ENCODE measurements at regions not wholly inside any gene's neighbourhood (a gene's known extent, or its start where the extent isn't known, plus 50 kb on each side); places are given as distances from the start of the nearest gene placed in this dataset.
A peak's percentile ranks its signal among the peaks of the same experiment; 100 is the strongest.
"Not testable (repeated sequence)": the region's sequence is repeated elsewhere in the genome, so short reads cannot be mapped to it uniquely, and the experiment has no call there.

DNA sequence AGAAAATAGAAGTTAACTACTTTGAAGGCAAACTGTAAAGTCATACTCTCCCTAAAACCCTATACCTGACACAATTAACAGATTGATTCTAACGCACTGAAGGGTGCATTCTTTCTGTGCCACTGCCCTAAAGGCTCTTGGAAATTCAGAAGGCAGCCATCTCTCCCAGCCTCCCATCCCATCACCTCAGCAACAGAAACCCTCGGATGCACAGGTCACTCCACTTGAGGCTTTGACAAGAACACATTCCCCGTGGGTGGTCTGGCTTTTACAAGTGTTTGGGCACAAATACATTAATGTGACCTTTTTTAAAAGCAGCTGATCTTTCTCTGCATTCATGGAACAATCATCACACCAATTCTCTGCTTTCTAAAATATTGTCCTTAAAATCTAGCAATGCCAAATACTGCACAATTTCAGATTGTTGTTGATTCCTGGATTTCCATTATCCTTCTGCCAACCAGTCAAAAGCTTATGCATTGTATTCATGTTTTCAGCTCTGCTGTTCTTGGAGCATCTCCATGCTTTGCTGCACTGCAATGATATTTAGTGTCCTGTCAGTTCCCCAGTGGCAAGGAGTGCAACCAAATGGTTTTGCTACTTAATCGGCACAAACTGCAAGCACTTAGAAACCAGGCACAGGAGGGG lies 175.6 kb downstream of the TMEM161B start:
- DNase-seq (ENCODE audit: low read depth, low spot score): peak; percentile 40

DNA sequence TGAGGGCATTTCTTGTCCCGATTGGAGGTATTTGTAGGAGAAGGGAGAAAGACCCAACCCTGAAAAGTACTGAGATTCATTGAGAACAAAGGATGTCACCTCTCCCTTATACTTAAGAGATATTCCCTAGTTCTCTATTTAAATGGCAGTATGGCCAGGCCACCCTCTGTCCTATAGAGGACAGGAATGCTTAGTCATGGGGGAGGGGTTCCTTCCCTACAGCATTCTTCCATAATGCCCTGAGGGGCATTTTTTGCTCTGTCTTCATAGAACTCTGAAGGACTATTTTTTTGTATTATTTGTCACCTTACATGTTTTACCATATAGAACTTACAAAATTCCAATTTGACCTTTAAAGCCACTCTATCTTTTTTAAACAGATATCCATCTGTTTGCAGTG lies 176.3 kb downstream of the TMEM161B start:
- DNase-seq (ENCODE audit: low read depth, low spot score): peak; percentile 79

DNA sequence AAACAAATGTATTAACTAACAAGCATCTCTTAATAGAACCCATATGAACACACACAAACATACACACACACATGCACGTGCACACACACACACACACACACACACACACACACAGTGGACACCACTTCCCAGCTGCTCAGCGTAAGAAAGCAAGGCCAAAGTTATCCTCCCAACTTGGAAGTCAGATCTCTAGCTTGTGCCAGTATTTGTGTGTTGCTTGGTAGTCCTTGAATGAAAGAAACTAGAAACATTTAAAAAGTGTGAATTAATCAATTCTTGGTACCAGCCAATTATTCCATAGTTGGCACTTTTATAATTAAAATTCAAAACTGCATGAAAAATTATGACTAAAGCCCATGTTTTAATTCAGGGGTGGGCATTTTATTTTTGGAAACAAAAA lies 178.1 kb downstream of the TMEM161B start:
- DNase-seq (ENCODE audit: low read depth, low spot score): no peak

DNA sequence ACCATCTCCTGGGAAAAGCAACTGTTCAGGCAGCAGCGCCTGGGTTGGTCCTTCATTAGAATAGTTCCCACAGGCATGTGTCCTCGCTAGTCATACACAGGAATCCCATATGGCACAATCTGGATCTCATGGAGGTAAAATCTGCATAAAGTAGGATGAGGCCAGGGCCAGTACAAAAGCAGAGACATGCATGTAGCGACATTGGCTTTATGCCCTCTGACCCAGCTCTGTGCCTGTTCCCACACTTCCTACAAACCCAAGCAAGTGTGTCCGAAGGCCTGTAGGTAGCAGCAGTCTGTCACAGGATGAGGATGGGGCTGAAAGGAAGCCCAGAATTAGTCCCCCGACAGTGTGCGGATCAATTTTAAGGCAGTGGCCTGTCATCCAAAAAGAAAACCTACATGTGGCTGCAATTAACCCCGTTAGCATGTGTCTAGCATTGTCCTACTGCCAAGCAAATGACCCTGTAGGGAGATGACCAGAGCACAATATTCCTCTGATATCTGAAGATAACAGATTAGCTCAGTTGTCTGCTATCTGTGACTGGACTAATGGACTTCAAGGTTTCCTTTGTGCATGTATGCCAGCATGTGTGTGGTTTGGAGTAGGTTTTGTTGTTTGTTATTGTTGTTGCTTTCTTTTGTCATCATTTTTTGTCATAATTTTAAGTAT lies 178.8 kb downstream of the TMEM161B start:
- DNase-seq (ENCODE audit: low read depth, low spot score): peak; percentile 17

DNA sequence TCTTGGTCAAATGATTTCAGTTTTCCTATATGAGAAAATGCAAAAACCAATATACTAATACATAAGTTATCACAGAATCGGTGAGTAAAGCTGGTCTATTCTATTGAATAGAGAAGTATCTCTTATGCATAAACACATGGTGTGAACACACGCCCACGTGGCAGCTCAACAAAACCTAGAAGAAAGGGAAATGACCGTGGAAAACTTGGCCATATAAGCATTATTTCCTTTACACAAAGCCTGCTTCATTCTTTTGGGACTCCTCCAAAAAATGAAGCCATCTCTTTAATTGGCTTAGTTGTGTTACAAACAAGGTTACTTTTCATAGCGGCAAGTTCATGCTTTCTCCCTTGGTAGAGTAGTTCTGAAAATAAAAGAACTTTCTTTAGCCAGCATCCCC lies 183.2 kb downstream of the TMEM161B start:
- DNase-seq (ENCODE audit: low read depth, low spot score): no peak

DNA sequence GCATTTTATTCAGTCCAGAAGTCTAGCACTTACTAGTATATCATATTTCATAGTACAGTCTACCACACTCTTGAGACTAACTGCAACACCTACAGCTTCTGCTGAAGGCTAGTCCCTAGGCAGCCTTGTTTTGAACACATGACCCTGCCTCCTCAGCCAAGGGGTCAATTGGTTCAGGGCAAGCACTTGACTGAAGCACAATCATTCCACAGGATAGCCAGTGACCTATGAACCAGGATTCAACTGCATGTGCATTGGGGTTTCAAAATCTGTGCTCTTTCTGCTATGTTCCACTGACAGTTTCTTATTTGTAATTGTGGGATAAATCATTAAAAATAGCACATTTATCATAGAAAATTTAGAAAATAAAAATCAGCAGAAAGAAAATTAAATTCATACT lies 186.8 kb downstream of the TMEM161B start:
- no peak for DNase-seq (ENCODE audit: low read depth, low spot score)

DNA sequence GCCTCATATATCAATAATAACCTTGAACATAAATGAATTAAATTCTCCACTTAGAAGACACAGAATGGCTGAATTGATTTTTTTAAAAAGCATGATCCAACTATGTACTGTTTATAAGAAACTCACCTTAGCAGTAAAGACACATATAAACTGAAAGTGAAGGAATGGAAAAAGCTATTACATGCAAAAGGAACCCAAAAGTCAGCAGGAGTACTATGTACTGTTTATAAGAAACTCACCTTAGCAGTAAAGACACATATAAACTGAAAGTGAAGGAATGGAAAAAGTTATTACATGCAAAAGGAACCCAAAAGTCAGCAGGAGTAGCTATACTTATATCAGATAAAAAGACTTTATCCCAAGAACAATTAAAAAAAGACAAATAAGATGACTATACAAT lies 204.8 kb downstream of the TMEM161B start:
- DNase-seq (ENCODE audit: low read depth, low spot score): no peak

DNA sequence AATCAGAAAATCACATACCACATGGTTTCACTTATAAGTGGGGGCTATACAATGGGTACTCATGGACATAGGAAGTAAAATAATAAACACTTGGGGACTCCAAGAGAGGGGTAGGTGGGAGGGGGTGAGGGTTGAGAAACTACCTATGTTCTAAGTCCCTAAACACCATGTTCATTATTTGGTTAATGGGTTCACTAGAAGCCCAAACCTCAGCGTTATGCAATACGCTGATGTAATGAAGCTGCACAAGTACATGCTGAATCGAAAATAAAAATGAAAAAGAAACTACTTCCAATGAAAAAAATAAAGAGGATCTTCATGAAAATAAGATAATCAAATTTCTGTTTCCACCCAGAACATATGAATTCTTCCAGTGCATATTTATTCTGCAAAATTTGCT lies 208.5 kb downstream of the TMEM161B start:
- DNase-seq (ENCODE audit: low read depth, low spot score): no peak

DNA sequence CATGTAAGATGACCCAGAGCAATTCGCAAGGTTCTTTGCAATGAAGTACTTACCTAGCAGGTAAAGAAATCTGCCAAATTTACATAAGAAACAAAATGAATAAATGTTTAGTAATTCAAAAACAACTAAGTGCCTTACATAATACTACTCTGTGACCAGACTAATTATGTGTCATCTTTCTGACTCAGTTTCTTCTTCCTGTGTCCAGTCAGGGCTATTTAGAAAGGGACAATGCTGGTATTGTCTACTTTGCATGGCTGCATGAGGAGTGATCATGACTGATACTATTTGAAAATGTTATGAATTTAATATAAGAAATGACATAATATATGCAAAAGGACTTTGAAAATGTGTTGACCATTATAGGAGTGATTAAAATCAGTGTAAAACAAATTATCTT lies 210.0 kb downstream of the TMEM161B start:
- DNase-seq (ENCODE audit: low read depth, low spot score): no peak

DNA sequence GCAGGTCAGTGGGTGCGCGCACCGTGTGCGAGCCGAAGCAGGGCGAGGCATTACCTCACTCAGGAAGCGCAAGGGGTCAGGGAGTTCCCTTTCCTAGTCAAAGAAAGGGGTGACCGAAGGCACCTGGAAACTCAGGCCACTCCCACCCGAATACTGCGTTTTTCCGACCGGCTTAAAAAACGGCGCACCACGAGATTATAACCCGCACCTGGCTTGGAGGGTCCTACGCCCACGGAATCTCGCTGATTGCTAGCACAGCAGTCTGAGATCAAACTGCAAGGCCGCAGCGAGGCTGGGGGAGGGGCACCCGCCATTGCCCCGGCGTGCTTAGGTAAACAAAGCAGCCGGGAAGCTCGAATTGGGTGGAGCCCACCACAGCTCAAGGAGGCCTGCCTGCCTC lies 216.2 kb downstream of the TMEM161B start:
- peak; percentile 57 for DNase-seq (ENCODE audit: low read depth, low spot score)

DNA sequence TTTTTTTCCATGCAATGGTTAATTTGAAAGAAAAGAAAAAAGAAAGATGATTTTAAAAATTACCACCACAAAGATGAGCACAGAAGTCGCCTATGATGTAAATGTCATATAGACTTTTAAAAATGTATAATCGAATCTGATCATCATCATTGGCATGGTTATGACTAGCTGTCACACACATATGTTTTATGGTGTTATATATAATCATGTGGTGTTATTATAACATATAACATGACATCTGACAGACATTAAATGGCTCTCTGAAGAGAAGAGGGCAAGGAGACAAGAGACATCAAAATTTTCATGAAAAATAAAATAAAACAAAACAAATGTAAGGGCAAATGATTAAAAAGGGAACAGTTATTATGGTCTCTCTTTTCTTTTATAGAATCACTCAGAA lies 217.5 kb downstream of the TMEM161B start:
- no peak for DNase-seq (ENCODE audit: low read depth, low spot score)

DNA sequence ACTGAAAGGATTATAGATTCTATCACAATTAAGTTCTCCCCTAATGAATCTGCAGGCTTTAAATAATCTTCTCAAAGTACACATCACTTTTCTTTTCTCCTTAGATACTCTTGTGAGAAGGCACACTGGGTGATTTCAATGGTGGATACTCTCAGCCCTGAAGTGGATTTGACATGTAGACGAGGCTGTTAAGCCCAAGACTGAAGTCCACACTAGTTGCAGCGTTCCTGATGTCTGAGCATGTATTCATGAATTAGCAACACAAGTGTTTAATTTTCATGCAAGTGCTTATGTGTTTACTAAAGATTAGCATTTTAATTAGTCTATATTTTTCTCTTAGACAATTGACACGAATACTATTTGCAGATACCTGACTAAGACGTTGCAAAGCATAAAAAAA lies 218.9 kb downstream of the TMEM161B start:
- no peak for DNase-seq (ENCODE audit: low read depth, low spot score)

DNA sequence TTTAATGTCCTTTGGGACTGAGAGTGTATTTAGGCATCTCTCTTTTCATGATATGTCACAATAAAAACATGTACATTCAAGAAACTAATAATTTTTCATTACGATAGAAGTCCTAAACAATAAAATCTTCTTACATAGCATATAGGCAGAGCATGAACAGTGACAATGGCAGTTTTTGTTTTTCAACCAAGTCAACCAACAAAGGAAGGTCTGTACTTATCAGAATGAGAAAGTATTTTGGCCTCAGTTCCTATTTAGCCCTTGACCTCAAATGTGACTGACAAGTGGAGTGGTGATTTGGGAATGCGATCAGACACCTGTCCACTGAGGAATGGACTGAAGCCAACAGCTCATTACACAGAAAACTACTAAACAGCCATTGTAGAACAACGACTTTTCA lies 219.5 kb downstream of the TMEM161B start:
- no peak for DNase-seq (ENCODE audit: low read depth, low spot score)

DNA sequence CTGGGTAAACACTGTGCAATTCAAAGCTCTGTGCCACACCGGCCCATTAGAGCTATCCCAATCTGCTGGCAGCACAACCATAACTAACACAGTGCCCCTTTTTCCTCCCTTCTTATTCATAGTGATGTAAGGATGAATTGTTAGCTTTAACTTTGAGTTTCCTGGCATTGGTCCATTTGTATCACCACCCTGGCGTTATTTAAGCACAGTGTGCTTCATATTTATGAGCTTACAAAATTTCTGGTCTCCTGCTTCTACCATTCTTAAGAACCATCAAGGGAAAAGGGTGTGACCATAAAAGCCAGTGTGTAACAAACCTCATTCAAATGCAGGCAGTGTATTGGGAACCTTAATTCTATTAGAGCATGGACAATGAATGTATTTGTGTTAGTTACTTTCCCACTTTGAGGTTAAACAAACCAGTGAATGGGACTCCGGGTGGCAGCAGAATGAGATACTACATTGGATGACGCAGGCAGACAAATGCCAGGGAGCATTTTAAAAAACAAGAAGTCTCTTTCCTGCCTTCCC lies 222.6 kb downstream of the TMEM161B start:
- DNase-seq (ENCODE audit: low read depth, low spot score): no peak

DNA sequence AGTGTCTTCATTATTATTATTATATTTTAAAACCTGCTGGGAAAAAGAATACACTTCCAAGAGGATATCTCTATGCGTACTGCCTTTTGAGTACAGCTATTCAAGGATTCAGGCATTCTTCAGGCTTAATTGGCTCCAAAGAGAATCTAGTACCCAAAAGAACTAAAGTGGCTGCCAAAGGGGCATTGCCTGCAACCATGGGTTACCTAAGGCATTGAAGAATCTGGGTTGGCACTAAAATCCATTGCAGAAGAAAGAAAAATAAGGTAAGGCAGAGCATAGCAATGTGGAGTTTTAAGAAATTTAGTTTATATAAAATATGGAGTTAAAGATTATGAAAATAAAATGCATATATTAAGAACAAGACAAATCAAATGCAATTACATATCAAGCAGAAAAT lies 223.5 kb downstream of the TMEM161B start:
- DNase-seq (ENCODE audit: low read depth, low spot score): no peak

DNA sequence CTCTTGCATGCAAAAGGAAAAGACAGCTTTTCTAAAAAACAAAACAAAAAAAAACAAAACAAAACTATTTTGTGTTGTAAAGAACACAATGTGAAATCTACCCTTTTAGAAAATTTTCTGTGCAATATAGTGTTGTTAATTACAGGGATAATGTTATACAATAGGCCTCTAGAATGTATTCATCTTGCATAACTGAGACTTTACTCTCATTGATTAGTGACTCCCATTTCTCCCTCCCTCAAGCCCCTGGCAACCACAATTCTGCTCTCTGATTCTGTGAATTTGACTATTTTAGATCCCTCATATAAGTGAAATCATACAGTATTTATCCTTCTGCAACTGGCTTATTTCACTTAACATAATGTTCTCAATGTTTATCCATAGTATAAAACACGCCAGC lies 234.1 kb downstream of the TMEM161B start:
- DNase-seq (ENCODE audit: low read depth, low spot score): no peak

DNA sequence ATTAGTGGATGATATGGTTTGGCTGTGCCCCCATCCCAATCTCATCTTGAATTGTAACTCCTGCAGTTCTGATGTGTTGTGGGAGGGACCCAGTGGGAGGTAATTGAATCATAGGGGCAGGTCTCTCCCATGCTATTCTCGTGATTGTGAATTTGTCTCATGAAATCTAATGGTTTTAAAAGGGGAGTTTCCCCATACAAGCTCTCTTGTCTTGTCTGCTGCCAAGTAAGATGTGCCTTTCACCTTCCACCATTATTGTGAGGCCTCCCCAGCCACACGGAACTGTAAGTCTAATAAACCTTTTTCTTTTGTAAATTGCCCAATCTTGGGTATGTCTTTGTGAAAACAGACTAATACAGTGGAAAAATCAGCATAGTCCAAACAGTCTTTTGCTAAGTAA lies 235.5 kb downstream of the TMEM161B start:
- DNase-seq (ENCODE audit: low read depth, low spot score): no peak

DNA sequence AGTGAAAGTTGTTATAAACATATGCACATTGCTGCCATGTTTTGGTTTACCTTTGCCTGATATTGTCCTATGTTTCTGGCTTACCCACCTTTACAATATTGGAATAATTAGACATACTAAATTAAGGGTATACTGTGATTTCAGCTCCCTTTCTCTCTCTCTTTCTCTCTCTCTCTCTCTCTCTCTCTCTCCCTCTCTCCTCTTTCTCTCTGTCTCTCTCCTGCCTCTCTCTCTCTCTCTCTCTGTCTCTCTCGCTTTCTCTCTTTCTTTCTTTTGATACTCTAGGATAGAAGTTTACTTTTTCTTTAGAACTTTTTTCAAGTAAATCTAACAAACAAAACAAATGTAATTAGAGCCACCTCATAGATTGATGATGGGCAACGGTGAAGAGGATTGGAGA lies 239.6 kb downstream of the TMEM161B start:
- DNase-seq (ENCODE audit: low read depth, low spot score): no peak

DNA sequence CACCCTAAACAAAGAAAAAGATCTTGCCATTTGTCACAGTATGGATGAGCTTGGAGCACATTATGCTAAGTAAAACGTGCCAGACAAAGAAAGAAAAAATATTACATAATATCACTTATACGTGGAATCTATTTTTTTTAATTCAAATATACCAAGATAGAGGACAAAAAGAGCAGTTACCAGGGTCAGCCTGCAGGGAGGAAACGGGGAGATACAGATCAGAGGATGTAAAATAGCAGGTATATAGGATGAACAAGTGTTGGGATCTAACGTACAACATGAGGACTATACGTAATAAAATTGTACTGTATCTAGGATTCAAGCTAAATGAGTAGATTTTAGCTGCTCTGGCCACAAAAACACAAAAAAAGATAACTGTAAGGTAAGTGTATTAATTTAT lies 247.5 kb downstream of the TMEM161B start:
- no peak for DNase-seq (ENCODE audit: low read depth, low spot score)

DNA sequence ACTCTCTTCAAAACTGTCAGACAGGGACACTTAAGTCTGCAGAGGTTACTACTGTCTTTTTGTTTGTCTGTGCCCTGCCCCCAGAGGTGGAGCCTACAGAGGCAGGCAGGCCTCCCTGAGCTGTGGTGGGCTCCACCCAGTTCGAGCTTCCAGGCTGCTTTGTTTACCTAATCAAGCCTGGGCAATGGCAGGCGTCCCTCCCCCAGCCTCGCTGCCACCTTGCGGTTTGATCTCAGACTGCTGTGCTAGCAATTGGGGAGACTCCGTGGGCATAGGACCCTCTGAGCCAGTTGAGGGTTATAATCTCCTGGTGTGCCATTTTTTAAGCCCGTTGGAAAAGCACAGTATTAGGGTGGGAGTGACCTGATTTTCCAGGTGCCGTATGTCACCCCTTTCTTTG lies 253.7 kb downstream of the TMEM161B start:
- not testable (repeated sequence) for DNase-seq (ENCODE audit: low read depth, low spot score)

DNA sequence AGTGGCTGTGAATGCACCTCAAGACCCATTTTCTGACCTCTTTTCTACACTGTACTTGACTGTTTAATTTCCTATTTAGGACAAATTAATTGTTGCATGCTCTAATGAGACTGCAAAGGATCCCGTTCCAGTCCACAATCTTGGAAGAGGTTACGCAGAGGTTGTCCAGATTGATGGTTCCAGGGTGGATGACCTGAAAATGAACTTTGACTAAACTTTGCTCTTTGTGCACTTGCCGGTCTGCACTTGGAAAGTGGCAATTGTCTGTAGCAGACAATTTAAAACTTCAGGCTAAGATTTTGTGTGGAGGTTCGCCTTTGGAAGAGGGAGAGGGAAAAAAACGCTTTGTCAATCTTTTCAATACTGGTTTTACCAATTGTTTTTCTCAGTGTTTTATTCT lies 267.8 kb downstream of the TMEM161B start:
- DNase-seq (ENCODE audit: low read depth, low spot score): no peak

DNA sequence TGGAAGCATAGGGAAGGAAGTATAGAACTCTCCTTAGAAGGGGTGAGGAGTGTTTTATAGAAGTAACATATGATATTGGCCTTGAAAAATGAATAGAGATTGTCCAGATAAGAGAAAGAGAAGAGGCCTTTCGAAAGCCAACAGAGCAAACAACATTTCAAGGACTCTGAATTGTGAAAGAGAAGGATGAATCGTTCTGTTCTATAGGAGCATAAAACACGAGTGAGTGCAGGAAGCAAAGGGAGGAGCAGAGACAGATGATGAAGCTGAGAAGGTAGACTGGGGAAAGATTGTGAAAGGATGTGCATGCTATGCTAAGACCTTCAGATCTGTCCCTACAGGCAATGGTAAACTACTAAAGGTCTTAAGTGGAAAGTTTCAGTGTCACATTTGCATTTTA lies 271.0 kb downstream of the TMEM161B start:
- DNase-seq (ENCODE audit: low read depth, low spot score): no peak

DNA sequence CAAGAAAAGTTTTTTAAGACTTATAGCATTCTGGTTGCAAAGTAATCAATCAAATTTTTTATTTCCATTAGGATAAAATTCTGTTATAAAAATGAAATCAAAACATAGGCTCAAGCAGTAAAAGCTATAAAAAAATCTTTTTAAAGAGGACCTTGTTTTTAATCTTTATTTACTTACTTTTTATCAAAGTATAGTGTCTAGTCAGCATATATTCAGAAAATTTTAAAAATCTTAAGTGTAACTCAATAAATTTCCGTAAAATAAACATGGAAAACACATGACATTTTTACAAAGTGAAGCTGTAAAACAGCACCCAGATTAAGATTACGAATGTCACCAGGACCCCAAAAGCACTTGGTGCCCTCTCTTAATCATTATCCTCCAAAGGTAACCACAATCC lies 302.4 kb downstream of the TMEM161B start:
- DNase-seq (ENCODE audit: low read depth, low spot score): no peak

DNA sequence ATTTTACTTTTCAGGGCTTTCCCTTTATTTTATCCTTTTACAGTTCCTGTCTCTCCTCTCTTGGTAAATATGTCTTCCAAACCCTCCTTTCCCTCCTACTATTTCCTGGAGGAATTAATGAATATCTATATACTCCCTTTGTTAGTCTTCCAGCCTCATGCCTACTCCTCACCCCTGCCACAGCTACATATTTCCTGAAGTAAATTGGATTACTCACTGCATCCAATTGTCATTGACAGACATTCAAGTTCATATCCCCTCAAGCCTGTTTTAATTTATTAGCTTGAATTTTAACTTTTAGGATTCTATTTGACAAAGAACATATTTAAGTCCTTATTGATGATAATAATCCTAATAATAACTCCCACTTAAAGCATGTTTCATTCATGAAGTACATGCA lies 314.5 kb downstream of the TMEM161B start:
- no peak for DNase-seq (ENCODE audit: low read depth, low spot score)
